22Rv1 (cell line): ENCODE measurements at regions not wholly inside any gene's neighbourhood (a gene's known extent, or its start where the extent isn't known, plus 50 kb on each side); places are given as distances from the start of the nearest gene placed in this dataset.
"Not testable (repeated sequence)": the region's sequence is repeated elsewhere in the genome, so short reads cannot be mapped to it uniquely, and the experiment has no call there.

Source experiments
- H3K27ac ChIP-seq: fragments of 450-650 bp; 2 replicates; pipeline ENCODE4 v1.5.1; 2017
- ZFX ChIP-seq: fragments of 450-650 bp; IDR thresholded peaks from 2 replicates; pipeline ENCODE4 v1.6.1; 2017; ENCODE audit warnings: antibody characterized with exemption, borderline replicate concordance
- TF ChIP-seq, protein P1 (sequence below): fragments of 450-650 bp; IDR thresholded peaks from 2 replicates; pipeline ENCODE4 v1.5.1; 2017; ENCODE audit warnings: mild to moderate bottlenecking

DNA sequence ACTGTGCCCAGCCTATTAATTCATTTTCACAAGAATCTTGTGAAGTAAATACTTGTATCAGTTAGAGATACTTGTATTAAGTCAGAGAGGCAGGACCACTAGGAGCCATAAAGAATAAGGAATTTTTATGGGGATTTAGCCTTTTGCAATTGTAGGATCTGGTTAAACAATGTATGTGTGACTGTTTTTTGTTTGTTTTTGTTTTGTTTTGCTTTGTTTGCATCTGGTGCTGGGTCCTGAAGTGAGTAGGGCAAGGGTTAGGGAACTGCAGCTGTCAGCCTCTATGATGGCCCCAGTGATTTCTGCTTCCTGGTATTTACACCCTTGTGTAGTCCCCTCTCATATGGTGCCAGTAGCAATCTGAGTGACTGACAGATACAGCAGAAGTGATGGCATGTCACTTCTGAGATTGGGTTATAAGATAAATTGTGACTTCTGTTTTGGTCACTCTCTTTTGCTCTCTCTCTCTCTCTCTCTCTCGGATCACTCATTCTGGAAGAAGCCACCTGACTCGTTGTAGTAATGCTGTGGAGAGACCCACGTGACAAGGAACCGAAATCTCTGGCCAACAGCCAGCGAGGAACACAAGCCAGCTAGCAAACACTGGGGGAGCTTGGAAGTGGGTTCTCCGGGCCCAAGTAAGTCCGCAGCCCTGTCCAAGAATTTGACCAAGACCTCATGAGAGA, 96.2 kb upstream of the MARK1 start:
- TF ChIP-seq, protein P1, sequence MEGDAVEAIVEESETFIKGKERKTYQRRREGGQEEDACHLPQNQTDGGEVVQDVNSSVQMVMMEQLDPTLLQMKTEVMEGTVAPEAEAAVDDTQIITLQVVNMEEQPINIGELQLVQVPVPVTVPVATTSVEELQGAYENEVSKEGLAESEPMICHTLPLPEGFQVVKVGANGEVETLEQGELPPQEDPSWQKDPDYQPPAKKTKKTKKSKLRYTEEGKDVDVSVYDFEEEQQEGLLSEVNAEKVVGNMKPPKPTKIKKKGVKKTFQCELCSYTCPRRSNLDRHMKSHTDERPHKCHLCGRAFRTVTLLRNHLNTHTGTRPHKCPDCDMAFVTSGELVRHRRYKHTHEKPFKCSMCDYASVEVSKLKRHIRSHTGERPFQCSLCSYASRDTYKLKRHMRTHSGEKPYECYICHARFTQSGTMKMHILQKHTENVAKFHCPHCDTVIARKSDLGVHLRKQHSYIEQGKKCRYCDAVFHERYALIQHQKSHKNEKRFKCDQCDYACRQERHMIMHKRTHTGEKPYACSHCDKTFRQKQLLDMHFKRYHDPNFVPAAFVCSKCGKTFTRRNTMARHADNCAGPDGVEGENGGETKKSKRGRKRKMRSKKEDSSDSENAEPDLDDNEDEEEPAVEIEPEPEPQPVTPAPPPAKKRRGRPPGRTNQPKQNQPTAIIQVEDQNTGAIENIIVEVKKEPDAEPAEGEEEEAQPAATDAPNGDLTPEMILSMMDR: no peak
- no peak for TF ChIP-seq ZFX
- H3K27ac ChIP-seq: no peak overlapping the region

DNA sequence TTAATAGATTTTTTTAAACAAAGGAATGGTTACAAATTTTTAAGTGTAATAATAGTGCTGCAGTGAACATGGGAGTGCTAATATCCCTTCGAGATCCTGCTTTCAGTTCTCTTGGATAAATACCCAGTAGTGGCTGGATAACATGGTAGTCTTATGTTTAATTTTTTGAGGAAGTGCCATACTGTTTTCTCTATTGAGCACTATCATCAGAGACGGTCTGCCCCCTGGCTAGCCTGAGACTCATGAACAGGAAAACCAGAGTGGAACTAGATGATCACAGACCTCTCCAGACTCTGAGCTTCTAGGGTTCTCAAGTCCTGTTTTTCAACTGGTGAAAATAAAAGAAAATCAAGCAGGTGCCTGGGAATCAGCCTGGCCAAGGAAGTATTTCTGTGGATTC, 97.3 kb upstream of the MARK1 start:
- TF ChIP-seq, protein P1: no peak
- TF ChIP-seq ZFX: no peak
- H3K27ac ChIP-seq: no peak overlapping the region

GRCh38 chr1:220430059-220430458, 97.9 kb upstream of the MARK1 start:
- TF ChIP-seq, protein P1: no peak
- no peak for TF ChIP-seq ZFX
- no peak overlapping the region for H3K27ac ChIP-seq

GRCh38 chr1:220426989-220427388, 100.9 kb upstream of the MARK1 start:
- TF ChIP-seq ZFX: no peak
- TF ChIP-seq, protein P1: no peak
- H3K27ac ChIP-seq: no peak overlapping the region

GRCh38 chr1:220425852-220426251, 102.1 kb upstream of the MARK1 start:
- TF ChIP-seq ZFX: no peak
- TF ChIP-seq, protein P1: no peak

GRCh38 chr1:220421508-220421907, 106.4 kb upstream of the MARK1 start:
- H3K27ac ChIP-seq: no peak overlapping the region
- TF ChIP-seq, protein P1: no peak
- no peak for TF ChIP-seq ZFX

More at GRCh38 chr1:220425852-220426251, 102.1 kb upstream of the MARK1 start:
- H3K27ac ChIP-seq: no peak overlapping the region

GRCh38 chr1:220420726-220421125, 107.2 kb upstream of the MARK1 start:
- H3K27ac ChIP-seq: no peak overlapping the region
- TF ChIP-seq ZFX: no peak
- TF ChIP-seq, protein P1: no peak

GRCh38 chr1:220412382-220412781, 115.6 kb upstream of the MARK1 start:
- not testable (repeated sequence) for H3K27ac ChIP-seq
